ENCODE measurements at regions not wholly inside any gene's neighbourhood (a gene's known extent, or its start where the extent isn't known, plus 50 kb on each side); places are given as distances from the start of the nearest gene placed in this dataset.

DNA sequence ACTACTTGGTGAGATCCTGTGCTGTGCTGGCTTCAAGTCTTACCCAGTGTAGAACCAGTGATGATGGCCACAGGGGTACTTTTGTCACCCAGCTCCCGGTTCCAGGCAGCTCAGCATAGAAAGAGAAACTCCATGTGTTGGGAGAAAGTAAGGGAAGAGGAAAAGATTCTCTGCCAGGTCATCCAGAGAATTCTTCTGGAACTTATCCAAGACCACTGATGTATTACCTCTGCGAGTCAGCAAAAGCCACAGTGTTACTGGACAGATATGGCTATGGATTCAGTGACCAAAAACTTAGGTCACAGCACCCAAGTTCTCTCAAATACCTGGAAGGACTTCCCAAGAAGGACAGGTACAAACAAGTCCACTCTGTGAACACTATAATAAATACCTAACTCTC, 399.5 kb upstream of the MIR17HG start:
- no peak for DNase-seq

DNA sequence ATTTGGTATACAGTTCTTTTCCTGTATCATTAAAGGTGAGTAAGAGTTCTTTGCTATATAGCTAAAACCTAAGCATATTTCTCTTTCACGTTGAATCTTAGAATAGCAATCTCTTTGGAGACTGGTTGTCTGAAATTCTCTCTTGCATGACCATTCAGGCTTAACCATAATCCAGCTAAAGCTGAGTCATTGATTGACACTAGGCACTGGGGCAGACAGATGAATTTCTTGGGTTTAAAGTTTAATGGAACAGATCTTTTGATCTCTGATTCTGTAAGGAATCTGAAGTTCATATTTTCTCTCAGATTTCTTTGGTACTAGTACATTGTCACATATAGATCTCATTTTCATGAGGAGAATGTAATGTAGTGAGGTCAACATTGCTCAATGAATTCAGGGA, 397.3 kb upstream of the MIR17HG start:
- no peak for DNase-seq

DNA sequence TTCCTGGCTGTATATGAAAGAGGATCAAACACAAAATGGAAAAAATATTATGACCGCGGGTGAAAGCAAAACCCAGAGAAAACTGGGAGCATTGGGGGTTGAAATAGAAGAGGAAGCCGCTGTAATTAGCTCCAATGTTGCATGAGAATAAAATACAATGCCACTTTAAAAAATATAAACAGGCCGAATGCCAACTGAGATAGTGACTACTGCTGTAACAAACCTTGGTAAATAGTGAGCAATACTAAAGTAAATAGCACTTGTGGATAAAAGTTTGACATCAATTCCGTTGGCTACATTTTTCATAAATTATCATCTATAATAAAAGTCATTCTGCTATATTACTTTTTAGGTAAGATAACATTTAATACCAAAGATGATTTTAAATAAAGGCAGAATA, 395.8 kb upstream of the MIR17HG start:
- DNase-seq = no peak

DNA sequence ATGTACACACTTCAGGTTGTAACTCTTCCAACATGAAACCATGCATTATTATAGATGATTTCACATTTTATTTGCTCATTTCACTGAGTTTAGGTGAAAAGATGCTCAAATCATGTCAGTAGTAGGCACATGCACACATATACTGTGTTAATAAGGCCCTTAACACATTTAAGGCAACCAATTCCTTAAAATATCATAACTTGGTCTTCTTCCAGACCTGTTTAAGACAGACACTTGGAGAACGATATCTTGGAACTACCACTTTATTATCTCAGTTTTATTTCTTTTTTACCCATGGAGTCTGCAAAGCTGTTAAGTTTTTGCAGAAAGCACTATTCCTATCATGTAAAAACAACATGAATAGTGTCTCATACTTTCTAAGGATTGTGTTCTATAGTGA, 395.2 kb upstream of the MIR17HG start:
- no peak for DNase-seq

DNA sequence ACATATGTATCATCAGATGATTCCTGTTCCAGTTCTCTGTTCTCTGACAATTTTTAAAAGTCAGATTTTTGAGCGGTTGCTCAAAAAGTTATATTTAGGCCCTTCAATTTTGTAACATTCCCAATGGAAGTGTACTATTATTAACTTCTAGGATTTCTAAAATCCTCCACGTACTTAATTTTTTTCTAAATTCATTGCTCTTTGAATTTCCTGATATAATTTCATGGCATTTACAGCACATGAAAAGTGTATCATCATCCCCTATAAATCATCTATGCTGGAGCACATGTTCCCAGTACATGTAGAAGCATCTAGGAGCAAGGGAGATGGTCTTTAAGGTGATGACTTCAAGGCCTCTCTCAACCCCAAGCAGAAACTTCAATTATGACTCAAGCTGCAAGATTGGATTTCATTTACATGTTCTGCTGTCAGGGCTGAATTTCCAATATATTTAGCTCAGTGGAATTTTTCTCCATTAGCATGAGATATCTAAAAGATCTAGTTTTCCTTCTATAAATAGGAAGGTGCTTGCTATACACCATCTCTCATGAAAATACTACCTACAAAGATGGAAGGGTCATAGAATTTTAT, 392.8 kb upstream of the MIR17HG start:
- DNase-seq = no peak

DNA sequence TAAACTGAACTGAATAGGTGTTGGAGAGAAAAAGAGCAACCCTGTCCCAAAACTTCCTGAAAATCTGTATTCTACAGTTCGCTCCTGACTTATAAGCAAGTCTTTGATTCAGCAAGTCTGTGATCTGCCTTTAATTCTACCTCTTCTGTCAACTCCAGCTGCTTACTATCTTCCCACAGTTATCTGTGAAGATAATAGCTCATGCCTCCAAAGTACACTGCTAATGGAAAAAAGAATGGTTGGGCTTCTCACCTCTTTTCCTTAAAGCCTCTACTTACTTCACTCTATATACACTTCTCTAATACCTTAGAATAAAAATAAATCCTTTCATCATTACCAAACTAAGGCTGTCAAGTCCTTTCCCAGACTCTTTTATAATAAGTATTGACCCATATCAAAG, 391.5 kb upstream of the MIR17HG start:
- no peak for DNase-seq

DNA sequence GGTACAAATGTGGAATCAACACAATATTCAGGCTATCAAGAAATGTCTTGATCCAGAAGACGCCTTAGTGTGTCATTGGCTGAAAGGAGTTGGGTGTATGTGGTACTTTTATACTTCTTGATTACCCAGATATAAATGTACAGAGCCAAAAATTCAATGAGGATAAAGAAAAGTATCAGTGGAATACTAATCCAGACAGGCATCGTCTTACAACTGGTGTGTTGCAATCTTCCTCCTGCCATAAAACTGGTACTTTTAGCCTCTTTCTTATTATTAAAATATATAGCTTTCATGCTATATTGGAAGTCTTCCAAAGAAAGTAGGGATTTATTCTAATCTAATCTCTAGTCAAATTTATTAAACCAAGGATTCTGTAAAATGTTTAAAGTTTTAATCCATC, 388.6 kb upstream of the MIR17HG start:
- no peak for DNase-seq

DNA sequence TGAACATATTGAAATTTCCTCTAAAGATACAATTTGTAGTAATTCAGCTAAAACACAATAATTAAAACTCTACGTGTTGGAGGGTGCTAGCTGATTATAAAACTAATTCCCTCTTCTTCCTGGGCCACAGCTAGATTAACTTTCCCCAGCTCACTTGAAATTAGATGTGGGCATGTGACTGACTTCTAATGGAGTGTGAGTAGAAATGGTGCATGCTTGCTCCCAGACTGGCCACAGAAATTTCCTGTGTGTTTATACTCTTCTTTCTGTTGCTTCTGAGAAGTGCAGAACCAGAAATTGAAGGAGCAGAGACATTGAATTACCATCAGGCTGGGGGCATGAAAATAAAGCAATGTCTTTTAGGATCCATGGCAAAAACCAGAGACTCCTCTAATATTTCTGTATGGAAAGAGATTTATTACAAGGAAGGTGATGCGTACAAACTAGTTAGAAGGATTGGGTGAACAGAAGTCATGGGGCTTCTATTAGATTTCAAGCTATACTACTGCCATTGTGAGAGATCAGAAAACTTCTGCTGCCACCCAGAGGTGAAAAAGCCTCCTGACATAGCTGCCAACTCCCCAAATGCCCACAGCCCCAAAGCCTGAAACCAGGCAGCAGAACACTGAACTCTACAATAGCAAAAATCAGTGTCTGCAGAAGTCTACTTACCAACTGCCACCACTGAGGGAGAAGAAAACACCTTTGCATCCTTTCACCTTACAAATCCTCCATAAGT, 379.2 kb upstream of the MIR17HG start:
- DNase-seq = no peak

DNA sequence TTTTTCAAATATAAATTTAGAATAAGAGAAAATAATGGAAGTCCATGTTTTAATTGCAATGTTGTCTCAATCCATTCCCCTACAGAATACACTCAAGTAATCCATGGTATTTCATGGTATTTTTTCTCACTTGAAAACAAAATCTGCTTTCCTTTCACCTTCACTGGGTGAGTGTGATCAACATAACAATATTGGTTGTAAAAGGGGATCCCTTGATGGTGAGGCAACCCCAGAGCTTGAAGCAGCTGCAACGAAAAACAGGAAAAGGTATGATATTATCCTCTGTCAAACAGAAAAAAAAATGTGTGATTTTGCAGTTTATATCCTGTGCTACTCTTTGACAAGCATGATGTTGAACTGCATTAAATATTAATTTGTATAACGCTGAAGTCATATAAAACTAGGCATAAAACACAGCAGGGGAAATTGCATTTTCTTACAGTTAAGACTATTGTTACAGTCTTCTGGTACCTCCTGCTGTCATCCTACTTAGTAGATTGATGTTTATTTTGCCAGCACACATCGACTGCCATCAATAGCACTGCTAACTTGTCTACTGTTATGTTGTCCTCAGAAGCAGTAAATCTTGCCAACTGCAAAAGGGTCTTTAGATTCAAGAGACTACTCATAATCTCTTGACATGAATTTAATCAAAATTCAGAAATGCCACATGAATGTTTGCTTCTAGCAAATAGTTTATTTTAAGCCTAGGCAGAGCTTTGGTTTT, 373.1 kb upstream of the MIR17HG start:
- DNase-seq = no peak

DNA sequence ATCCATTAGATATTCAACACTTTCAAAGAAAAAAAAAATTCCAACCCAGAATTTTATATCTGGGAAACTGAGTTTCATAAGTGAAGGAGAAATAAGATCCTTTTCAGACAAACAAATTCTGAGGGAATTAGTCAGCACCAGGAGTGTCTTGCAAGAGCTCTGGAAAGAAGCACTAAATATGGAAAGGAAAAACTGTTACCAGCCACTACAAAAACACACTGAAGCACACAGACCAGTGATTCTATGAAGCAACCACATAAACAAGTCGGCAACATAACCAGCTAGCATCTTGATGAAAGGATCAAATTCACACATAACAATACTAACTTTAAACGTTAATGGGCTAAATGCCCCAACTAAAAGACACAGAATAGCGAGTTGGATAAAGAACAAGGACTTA, 368.4 kb upstream of the MIR17HG start:
- DNase-seq = no peak

DNA sequence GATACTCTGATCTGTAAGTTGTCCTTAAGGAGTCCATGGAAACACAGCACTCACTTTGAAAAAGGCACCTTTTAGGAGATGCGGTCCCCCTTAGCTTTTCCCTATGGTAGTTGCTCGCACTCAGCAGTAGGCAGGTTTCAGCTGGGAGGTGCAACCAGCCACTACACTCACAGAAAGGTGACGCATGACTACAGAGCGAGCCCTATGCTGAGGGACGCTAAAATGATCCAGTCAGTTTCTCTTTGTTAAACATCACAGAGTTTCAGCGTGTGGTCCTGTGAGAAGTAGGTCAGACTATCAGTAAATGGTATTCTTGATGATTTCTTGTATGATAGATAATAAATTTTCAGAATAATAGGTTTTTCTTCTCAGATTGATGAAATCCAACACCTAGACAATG, 362.7 kb upstream of the MIR17HG start:
- DNase-seq = no peak

DNA sequence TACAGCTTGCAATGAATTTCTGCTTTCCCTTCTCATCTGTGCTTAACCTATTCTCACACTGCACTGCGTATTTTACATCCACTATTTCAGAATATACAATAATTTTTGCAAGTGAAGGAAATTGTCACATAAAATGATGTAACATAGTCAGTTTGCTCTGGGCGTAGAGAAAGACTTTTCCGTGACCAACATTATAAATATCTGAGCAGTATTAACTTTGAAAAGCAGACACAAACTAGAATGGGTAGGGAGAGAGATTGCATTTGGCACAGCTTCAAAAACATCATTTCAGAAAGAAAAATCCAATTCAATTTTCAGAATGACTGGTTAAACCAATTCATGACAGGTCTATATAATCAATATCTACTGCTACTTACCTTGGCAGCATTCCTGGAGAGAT, 352.5 kb upstream of the MIR17HG start:
- no peak for DNase-seq

DNA sequence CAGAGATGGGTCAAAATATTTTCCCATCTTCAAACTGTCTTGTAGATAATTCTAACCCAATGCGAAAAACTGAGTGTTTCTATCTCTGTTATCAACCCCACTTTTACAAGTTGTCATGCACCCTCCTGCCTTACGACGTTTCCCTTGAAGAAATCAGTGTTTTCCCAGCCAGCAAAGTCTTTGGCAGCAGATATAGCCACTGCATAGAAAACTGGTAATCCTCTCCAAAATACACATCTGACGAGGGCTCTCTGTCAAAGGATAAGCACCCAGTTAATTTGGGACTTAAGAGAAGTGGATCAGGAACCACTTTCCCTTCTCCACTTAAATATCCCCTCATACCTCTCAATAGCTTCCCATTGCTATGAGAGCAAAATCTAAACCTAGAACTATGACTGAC, 351.9 kb upstream of the MIR17HG start:
- DNase-seq = no peak

DNA sequence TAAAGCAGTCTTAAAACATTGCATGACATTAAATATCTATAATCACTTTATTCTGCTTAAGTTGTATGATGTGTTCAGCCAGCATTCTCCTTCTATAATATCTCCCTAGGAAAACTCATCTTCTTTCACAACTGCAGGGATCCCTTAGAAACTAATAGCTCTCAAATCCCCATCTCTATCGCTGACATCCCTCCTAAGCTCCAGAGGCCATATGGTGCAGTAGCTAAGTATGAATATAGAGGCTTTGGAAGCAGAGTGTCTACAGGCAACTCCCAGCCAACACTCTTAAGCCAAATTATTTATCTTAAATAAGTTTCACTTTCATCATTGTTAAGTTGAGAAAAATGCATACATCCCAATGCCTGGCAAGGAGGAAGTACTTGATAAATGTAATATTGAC, 349.5 kb upstream of the MIR17HG start:
- DNase-seq = no peak

DNA sequence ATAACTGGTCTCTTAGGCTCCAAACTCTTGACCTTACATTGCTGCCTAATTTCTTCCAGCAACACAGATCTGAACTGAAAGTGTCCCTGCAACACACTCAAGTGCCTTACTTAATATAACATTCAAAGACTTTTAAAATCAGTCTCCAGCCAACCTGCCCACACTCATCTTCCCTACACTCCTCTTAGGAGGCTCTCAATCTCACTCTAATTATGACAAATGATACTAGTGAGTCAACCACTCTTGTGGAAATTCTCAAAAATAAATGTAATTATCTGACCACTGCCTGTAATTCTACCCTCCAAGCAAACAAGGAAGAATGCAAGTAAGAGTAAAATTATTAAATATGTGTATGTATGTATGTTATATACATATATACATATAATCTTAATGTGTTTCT, 348.1 kb upstream of the MIR17HG start:
- DNase-seq = no peak

DNA sequence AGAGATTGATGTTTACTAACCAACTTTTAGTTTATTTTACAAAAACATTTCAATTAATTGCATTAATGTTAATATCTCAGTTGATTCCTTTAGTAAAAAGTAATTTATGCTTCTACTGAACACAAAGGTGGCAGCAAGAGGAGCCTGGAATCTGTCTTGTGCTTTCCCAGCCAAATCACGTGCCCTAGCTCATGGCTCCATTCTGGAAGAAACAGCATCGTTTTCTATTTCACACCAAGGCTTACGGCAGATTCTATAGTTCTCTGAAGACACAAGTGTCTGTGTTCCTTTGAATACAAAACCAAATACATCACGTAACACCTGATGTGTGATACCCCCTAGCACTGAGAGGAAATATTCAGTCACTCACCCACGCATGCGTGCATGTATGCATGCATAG, 346.1 kb upstream of the MIR17HG start:
- DNase-seq = no peak

DNA sequence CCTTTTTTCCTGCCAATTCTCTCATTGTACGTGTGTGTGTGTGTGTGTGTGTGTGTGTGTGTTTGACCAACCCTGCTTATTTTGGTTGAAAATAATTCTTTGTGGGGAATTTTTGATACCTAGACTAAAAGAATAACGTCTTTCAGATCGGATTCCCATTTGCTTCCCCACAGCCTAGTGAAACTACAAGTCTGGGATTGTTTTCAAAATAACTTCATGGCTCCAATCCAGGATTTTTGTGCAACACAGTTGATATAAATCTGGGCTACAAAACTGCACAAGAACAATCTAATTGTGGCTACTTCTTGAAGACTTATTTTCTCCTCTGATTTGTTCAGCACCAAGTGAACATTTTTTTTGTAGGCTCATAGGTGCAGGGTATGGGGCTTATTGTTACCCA, 332.8 kb upstream of the MIR17HG start:
- no peak for DNase-seq

DNA sequence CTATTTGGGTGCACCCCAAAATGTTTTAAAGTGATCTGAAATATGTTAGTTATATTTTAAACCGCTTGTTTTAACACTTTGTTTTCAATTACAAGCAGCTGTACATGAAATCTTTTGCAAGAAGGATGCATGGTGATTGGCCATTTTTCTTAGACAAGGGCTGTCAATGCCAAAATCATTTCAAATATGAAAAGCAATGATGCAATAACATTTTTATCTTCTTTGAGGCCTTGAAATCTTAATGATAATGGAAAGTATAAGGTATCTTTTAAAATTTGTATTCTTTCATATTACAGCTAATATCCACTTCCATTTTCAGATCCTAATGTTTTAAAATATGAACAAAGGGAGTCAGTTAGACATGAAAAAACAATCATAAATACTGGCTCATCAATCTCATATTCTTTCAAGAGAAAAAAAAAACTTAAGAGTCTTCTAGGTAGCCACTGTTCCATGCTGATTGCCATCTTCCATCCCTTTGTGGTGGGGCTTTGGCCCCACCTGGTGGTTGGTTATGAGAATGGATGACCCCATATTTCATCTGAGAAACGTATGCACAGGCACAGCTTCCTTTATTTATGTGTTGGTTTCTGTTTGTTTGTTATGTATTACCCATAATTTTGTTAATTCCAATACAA, 330.3 kb upstream of the MIR17HG start:
- DNase-seq = peak; percentile 31

DNA sequence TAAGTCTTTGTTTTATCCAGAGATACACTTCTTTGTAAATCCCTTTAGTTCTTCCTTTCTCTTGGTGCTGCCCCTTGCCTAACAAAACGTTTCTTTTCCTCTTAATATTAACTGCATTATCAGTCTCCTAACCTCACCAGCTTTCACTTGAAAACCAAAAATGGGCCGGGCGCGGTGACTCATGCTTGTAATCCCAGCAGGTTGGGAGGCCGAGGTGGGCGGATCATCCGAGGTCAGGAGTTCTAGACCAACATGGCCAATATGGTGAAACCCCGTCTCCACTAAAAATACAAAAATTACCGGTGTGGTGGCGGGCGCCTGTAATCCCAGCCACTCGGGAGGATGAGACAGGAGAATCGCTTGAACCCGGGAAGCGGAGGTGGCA, 329.8 kb upstream of the MIR17HG start:
- peak; percentile 28 for DNase-seq

DNA sequence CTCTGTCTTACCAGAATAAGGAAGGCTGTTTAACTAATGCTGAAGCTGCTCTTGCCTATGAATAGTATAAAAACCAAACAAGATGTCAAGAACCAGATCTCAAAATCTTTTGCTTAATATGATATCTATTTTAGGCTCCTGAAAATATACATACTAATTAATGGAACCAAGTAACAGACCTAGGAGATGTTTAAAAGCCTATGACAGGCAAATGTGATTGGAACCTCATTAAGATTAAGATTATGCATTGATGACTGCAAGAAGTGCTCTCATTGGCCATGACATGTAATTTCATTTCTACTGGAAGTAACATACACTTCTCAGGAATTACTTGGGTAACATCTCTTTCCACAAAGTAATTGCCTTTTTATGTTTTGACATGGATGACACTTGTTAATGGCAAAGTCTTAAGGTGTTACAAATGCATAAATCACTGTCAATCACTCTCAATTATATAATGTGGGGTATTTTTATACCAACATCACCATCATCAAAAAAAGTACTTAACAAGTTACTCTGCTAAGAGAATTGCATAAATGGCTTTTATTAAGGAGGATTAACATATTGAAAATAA, 326.9 kb upstream of the MIR17HG start:
- DNase-seq = no peak

DNA sequence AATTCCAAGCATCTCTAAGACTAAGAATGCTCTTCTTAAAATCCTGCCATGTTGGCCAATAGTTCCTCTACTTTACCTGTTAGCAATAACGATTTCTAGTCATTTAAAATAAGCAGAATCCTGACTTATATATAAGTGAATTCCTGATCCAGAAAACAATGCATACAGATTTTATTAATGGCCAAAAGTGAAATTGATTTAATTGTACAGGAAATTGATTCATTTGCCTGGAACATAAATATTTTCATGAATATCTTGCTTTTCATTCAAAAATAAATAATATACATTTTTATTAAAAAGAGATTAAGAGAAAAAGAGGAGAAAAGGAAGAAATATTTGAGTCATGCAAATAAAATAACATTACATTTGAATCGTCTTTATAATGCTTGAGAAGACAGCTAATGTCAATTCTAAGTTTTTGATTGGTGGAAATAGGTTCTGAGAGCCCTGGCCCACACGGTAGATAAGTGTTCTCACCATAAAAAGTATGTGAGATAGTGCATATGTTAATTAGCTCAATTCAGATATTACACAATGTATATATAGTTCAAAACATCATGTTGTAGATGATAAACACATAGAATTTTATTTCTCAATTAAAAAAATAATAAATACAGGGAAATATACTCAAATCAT, 323.2 kb upstream of the MIR17HG start:
- no peak for DNase-seq

DNA sequence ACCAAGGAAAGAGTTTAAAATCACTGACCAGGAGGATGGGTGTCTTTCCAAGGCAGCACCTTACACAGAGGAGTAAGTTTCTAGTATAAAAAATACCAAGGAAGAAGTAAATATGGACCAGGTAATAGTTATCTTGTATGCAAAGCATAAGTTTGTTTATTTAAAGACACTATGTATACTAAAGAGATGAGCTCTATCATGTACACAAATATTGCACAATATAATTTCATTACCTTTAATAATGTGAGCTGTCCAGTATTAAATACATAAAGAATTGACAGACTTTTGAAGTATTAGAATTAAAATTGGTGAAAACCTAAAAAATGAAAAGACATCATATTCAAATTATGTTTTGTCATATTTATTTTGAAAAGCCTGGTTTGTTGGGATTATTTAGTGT, 322.0 kb upstream of the MIR17HG start:
- no peak for DNase-seq

DNA sequence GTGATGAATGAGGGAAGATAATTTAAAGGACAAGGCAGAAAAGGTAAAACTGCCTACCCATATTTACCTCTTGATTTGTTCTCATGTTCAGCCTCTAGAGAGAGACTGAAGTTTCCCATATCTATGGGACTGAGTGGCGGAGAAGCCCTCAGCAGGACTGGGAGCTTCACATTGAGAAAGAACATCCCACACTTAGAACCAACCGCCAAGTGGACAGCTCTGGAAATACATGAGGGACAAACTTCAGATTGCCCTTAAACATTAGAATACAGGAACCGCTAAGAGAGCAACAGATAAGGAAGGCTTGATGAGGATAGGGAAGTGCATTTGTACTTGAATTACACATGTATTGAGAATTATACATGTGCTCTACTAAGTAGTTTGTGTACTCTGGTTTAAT, 316.0 kb upstream of the MIR17HG start:
- DNase-seq = no peak
